Natural killer cell treated with Interleukin-12 subunit alpha and Interleukin-12 subunit beta and Interleukin-15 and Interleukin-18, amount 100 ng/mL, for 72 hours (primary cell): ENCODE measurements at regions not wholly inside any gene's neighbourhood (a gene's known extent, or its start where the extent isn't known, plus 50 kb on each side); places are given as distances from the start of the nearest gene placed in this dataset.
"Not testable (repeated sequence)": the region's sequence is repeated elsewhere in the genome, so short reads cannot be mapped to it uniquely, and the experiment has no call there.

Source experiments
- ATAC-seq, 2 donors: fragments of 150-1000 bp; cut with Tn5 transposase in 1 of 2; sonication (Bioruptor Pico), chemical (Tn5 transposase) in 1 of 2; 2 replicates each; pipeline ENCODE4 v1.10.0; 2021
- DNase-seq: peaks from one replicate; pipeline ENCODE4 v3.0.0; 2022; ENCODE audit warnings: low spot score
- H3K27ac Mint-ChIP-seq, 2 donors: 1 replicate in 1 of 2; 2 replicates in 1 of 2; pipeline ENCODE4 v1.8.0; 2022; ENCODE audit warnings: mixed read lengths in 2 of 2, mild to moderate bottlenecking in 1 of 2, moderate library complexity in 1 of 2
- H3K27me3 Mint-ChIP-seq, 2 donors: 1 replicate in 1 of 2; 2 replicates in 1 of 2; pipeline ENCODE4 v1.8.0; 2022; ENCODE audit warnings: mixed read lengths in 2 of 2
- H3K36me3 Mint-ChIP-seq: one replicate; pipeline ENCODE4 v1.8.0; 2022; ENCODE audit warnings: mixed read lengths
- H3K4me1 Mint-ChIP-seq, 2 donors: 1 replicate in 1 of 2; 2 replicates in 1 of 2; pipeline ENCODE4 v1.8.0; 2022; ENCODE audit warnings: low read depth in 2 of 2, mixed read lengths in 2 of 2, mild to moderate bottlenecking in 1 of 2
- H3K4me3 Mint-ChIP-seq: one replicate; pipeline ENCODE4 v1.8.0; 2022; ENCODE audit warnings: mixed read lengths
- H3K9me3 Mint-ChIP-seq: 2 replicates; pipeline ENCODE4 v1.8.0; 2022; ENCODE audit warnings: mixed read lengths

GRCh38 chr5:119299242-119299614, 56.6 kb upstream of the TNFAIP8 start:
- Mint-ChIP-seq H3K27ac (peak overlapping the region; percentile 19 to 74), H3K4me3 (peak overlapping the region; percentile 78), H3K4me1 (peaks cover 54 to 69% of the 10 kb centered on the region in 2 donors)
- H3K9me3 Mint-ChIP-seq, ATAC-seq, H3K27me3 Mint-ChIP-seq, H3K36me3 Mint-ChIP-seq, DNase-seq: not testable (repeated sequence)

- not testable (repeated sequence) for DNase-seq, H3K36me3 Mint-ChIP-seq, H3K27me3 Mint-ChIP-seq, ATAC-seq, H3K9me3 Mint-ChIP-seq
- H3K4me1 Mint-ChIP-seq, result peaks cover 55 to 74% of the 10 kb centered on the region in 2 donors
- H3K27ac Mint-ChIP-seq, result peak overlapping the region; percentile 19 to 74
- peak overlapping the region; percentile 78 for H3K4me3 Mint-ChIP-seq
Measured at GRCh38 chr5:119299615-119300310, 56.1 kb upstream of the TNFAIP8 start.

GRCh38 chr5:119300311-119300670, 55.5 kb upstream of the TNFAIP8 start:
- H3K36me3 Mint-ChIP-seq, result peaks cover 5% of the 10 kb centered on the region
- no peaks in the 10 kb centered on the region for H3K9me3 Mint-ChIP-seq
- DNase-seq, result no peak
- H3K27ac Mint-ChIP-seq, result peak overlapping the region; percentile 19 to 74
- peak overlapping the region; percentile 78 for H3K4me3 Mint-ChIP-seq
- peaks cover 57 to 74% of the 10 kb centered on the region in 2 donors for H3K4me1 Mint-ChIP-seq
- no peaks in the 10 kb centered on the region for H3K27me3 Mint-ChIP-seq
- ATAC-seq, result no peak

- peaks cover 5% of the 10 kb centered on the region for H3K36me3 Mint-ChIP-seq
- H3K9me3 Mint-ChIP-seq, result no peaks in the 10 kb centered on the region
- peak overlapping the region in 1 of 2 donors; percentile 19 for H3K27ac Mint-ChIP-seq
- H3K27me3 Mint-ChIP-seq, result no peaks in the 10 kb centered on the region
- ATAC-seq (no peak), DNase-seq (no peak)
- H3K4me3 Mint-ChIP-seq, result no peak overlapping the region
- peaks cover 63 to 83% of the 10 kb centered on the region in 2 donors for H3K4me1 Mint-ChIP-seq
Measured at GRCh38 chr5:119301210-119301609, 54.6 kb upstream of the TNFAIP8 start.

- H3K36me3 Mint-ChIP-seq, result peaks cover 3% of the 10 kb centered on the region
- H3K27ac Mint-ChIP-seq, result peak overlapping the region; percentile 49 to 89
- no peaks in the 10 kb centered on the region for H3K27me3 Mint-ChIP-seq
- H3K9me3 Mint-ChIP-seq, result no peaks in the 10 kb centered on the region
- no peak overlapping the region for H3K4me3 Mint-ChIP-seq
- H3K4me1 Mint-ChIP-seq, result peaks cover 61 to 83% of the 10 kb centered on the region in 2 donors
- no peak for DNase-seq
- no peak for ATAC-seq
Measured at GRCh38 chr5:119301906-119302305, 53.9 kb upstream of the TNFAIP8 start.

GRCh38 chr5:119302449-119302848, 53.4 kb upstream of the TNFAIP8 start:
- H3K27me3 Mint-ChIP-seq, result no peaks in the 10 kb centered on the region
- H3K4me3 Mint-ChIP-seq, result peak overlapping the region; percentile 58
- no peaks in the 10 kb centered on the region for H3K36me3 Mint-ChIP-seq
- ATAC-seq (no peak), DNase-seq (no peak)
- peak overlapping the region; percentile 49 to 89 for H3K27ac Mint-ChIP-seq
- no peaks in the 10 kb centered on the region for H3K9me3 Mint-ChIP-seq
- H3K4me1 Mint-ChIP-seq, result peaks cover 60 to 84% of the 10 kb centered on the region in 2 donors

GRCh38 chr5:119302916-119303897, 52.6 kb upstream of the TNFAIP8 start:
- Mint-ChIP-seq H3K9me3 (no peaks in the 10 kb centered on the region), H3K27ac (peak overlapping the region; percentile 49 to 89), H3K27me3 (no peaks in the 10 kb centered on the region), H3K4me1 (peaks cover 59 to 83% of the 10 kb centered on the region in 2 donors), H3K36me3 (peaks cover 2% of the 10 kb centered on the region), H3K4me3 (peak overlapping the region; percentile 58)
- ATAC-seq (peak in 1 of 2 donors; percentile 57), DNase-seq (no peak)

- DNase-seq, result no peak
- H3K27ac Mint-ChIP-seq, result peak overlapping the region; percentile 49 to 89
- ATAC-seq, result no peak
- H3K27me3 Mint-ChIP-seq, result no peaks in the 10 kb centered on the region
- H3K4me1 Mint-ChIP-seq, result peaks cover 69 to 87% of the 10 kb centered on the region in 2 donors
- H3K4me3 Mint-ChIP-seq, result peak overlapping the region; percentile 28
- H3K36me3 Mint-ChIP-seq, result peaks cover 5% of the 10 kb centered on the region
- no peaks in the 10 kb centered on the region for H3K9me3 Mint-ChIP-seq
Measured at GRCh38 chr5:119304439-119305211, 51.2 kb upstream of the TNFAIP8 start.
